GM12875 (cell line): ENCODE measurements at regions not wholly inside any gene's neighbourhood (a gene's known extent, or its start where the extent isn't known, plus 50 kb on each side); places are given as distances from the start of the nearest gene placed in this dataset.

Source experiments
- H3K4me3 ChIP-seq: one replicate; pipeline ENCODE4 v1.5.1; 2011; ENCODE audit warnings: low read depth, low read length, control low read depth
- TF ChIP-seq, protein P1 (sequence below): IDR thresholded peaks from 2 replicates; pipeline ENCODE4 v1.5.1; 2011; ENCODE audit warnings: low read depth, mild to moderate bottlenecking, control low read depth, inconsistent platforms, low read length, moderate library complexity, borderline replicate concordance; ENCODE audit not compliant: insufficient read depth

DNA sequence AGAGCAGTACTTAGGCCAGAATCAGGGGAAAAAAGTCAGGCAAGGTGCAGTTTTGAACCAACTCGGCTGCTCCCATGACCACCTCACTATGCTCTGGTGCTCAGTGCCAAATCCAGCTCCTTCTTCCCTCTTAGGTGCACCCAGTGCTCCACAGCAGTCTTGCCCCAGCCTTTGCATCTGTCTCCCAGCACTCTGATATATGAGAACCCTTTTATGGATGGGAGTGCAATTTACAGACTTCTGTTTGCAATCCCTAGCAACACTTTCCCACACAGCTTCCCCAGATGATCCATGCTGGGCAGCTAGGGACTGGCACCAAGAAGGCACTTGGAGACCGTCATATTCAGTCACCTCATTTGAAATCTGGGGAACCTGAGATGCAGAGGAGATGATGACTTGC lies 267.9 kb upstream of the CCL2 start:
- TF ChIP-seq, protein P1, sequence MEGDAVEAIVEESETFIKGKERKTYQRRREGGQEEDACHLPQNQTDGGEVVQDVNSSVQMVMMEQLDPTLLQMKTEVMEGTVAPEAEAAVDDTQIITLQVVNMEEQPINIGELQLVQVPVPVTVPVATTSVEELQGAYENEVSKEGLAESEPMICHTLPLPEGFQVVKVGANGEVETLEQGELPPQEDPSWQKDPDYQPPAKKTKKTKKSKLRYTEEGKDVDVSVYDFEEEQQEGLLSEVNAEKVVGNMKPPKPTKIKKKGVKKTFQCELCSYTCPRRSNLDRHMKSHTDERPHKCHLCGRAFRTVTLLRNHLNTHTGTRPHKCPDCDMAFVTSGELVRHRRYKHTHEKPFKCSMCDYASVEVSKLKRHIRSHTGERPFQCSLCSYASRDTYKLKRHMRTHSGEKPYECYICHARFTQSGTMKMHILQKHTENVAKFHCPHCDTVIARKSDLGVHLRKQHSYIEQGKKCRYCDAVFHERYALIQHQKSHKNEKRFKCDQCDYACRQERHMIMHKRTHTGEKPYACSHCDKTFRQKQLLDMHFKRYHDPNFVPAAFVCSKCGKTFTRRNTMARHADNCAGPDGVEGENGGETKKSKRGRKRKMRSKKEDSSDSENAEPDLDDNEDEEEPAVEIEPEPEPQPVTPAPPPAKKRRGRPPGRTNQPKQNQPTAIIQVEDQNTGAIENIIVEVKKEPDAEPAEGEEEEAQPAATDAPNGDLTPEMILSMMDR, result no peak
- no peak overlapping the region for H3K4me3 ChIP-seq

DNA sequence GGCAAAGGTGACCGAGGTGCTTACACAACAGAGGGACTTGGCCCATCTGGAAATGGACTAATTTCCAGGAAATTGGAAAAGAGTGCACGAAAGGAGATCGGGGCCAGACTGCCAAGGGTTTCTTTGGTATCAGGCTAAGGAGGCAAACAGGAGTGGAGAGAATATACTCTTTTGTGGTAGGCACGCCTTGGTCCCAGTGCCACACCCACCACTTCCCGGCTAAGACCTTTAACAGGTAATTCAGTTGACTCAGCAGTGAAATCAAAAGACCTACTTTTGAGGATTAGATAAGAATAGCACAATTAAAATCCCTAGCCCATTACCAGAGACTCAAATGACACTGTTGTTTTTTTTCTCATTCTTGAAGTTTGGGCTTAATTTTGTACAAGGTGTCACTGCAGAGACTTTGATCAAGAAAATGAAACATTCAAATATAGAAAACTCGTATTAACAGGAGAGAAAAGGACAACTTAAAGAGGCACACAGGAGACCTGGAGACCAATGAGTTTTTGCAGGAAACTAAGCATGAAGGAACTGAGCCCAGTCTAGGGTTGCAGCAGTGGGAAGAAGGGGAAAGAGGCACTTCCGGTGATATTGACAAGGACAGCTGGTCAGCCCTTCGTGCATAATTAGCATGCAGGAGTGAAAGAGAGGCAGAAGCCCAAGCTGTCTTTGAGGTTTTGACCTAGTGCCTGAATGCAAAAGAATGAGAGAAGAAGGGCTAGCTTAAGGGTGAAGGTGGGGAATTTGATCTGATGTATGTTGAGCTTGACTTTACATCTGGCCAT lies 265.5 kb upstream of the CCL2 start:
- H3K4me3 ChIP-seq, result no peak overlapping the region
- TF ChIP-seq, protein P1, result no peak

- TF ChIP-seq, protein P1, result no peak
- H3K4me3 ChIP-seq, result no peak overlapping the region
Measured at GRCh38 chr17:33990943-33991706, 264.0 kb upstream of the CCL2 start.

- TF ChIP-seq, protein P1, result no peak
- no peak overlapping the region for H3K4me3 ChIP-seq
Measured at GRCh38 chr17:33992113-33992512, 263.0 kb upstream of the CCL2 start.

DNA sequence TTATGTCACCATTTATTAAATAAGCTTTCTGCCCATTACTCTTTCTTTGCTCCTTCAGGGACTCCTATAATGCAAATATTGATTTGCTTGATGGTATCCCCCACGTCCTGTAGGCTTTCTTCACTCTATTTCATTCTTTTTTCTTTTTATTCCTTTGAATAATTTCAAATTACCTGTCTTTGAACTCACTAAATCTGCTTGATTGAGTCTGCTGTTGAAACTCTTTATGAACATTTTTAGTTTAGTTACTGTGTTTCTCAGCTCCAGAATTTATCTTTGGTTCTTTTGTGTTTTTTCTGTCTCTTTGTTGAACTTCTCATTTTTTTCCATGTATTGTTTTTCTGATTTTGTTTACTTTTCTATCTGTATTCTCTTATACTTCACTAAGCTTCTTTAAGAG lies 254.4 kb upstream of the CCL2 start:
- no peak overlapping the region for H3K4me3 ChIP-seq
- TF ChIP-seq, protein P1, result no peak

GRCh38 chr17:34001246-34001645 lies 253.8 kb upstream of the CCL2 start:
- TF ChIP-seq, protein P1, result no peak
- no peak overlapping the region for H3K4me3 ChIP-seq
